ENCODE measurements at regions not wholly inside any gene's neighbourhood (a gene's known extent, or its start where the extent isn't known, plus 50 kb on each side); places are given as distances from the start of the nearest gene placed in this dataset.
"Not testable (repeated sequence)": the region's sequence is repeated elsewhere in the genome, so short reads cannot be mapped to it uniquely, and the experiment has no call there.

GRCh38 chr3:69647081-69647480 lies 92.2 kb upstream of the MITF start:
- no peak for TF ChIP-seq CTCF (IDR thresholded peaks at IDR 0.05; ENCODE audit: borderline replicate concordance, insufficient read depth, low read depth, low read length)

GRCh38 chr3:69646287-69647067 lies 92.8 kb upstream of the MITF start:
- no peak for TF ChIP-seq CTCF (IDR thresholded peaks at IDR 0.05; ENCODE audit: borderline replicate concordance, insufficient read depth, low read depth, low read length)
- H3K4me3 ChIP-seq (ENCODE audit: low read depth, low read length), result no peak overlapping the region

More at GRCh38 chr3:69647081-69647480, 92.2 kb upstream of the MITF start:
- H3K4me3 ChIP-seq (ENCODE audit: low read depth, low read length), result no peak overlapping the region

GRCh38 chr3:69642606-69643005 lies 96.7 kb upstream of the MITF start:
- no peak overlapping the region for H3K4me3 ChIP-seq (ENCODE audit: low read depth, low read length)
- TF ChIP-seq CTCF (IDR thresholded peaks at IDR 0.05; ENCODE audit: borderline replicate concordance, insufficient read depth, low read depth, low read length), result no peak

- no peak overlapping the region for H3K4me3 ChIP-seq (ENCODE audit: low read depth, low read length)
- no peak for TF ChIP-seq CTCF (IDR thresholded peaks at IDR 0.05; ENCODE audit: borderline replicate concordance, insufficient read depth, low read depth, low read length)
Observed at GRCh38 chr3:69639851-69640250, 99.4 kb upstream of the MITF start.

GRCh38 chr3:69628951-69629350 lies 110.3 kb upstream of the MITF start:
- no peak overlapping the region for H3K4me3 ChIP-seq (ENCODE audit: low read depth, low read length)
- no peak for TF ChIP-seq CTCF (IDR thresholded peaks at IDR 0.05; ENCODE audit: borderline replicate concordance, insufficient read depth, low read depth, low read length)

GRCh38 chr3:69613286-69613685 lies 126.0 kb upstream of the MITF start:
- no peak for TF ChIP-seq CTCF (IDR thresholded peaks at IDR 0.05; ENCODE audit: borderline replicate concordance, insufficient read depth, low read depth, low read length)
- no peak overlapping the region for H3K4me3 ChIP-seq (ENCODE audit: low read depth, low read length)

- TF ChIP-seq CTCF (IDR thresholded peaks at IDR 0.05; ENCODE audit: borderline replicate concordance, insufficient read depth, low read depth, low read length), result no peak
- no peak overlapping the region for H3K4me3 ChIP-seq (ENCODE audit: low read depth, low read length)
Observed at GRCh38 chr3:69612791-69613190, 126.5 kb upstream of the MITF start.

GRCh38 chr3:69609566-69609965 lies 129.7 kb upstream of the MITF start:
- not testable (repeated sequence) for H3K4me3 ChIP-seq (ENCODE audit: low read depth, low read length)

Measured in GM12875 (cell line).